ENCODE measurements at regions not wholly inside any gene's neighbourhood (a gene's known extent, or its start where the extent isn't known, plus 50 kb on each side); places are given as distances from the start of the nearest gene placed in this dataset.

DNA sequence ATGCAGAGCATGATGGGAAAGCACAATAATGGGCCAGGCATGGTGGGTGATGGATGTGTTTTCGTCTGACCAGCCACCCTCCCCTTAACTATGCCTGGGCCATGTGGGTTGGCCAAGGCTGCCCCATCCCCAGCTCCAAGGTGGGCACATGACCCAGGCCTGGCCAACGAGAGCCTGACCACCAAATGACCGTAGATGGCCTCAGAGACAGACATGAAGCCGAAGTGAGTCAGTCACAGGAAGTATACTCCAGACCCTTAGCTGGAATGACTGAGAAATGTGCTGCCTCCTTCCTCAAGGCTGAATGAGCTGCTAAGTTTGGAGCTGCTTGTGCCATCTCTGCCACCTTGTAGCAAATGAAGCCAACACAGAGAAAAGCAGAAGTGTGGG is 233.6 kb downstream of the BCL11B start:
- no peaks in the 10 kb centered on the region for H3K27me3 Mint-ChIP-seq
- peaks cover 6% of the 10 kb centered on the region for H3K9me3 Mint-ChIP-seq
- no peak overlapping the region for H3K4me3 Mint-ChIP-seq
- ChIA-PET POLR2A (no interaction called here), CTCF (no interaction called here)
- DNase-seq (no peak), ATAC-seq (ENCODE audit: low read depth) (no peak)
- H3K4me1 Mint-ChIP-seq: no peaks in the 10 kb centered on the region
- H3K36me3 Mint-ChIP-seq (ENCODE audit: low read depth): no peaks in the 10 kb centered on the region
- no peak overlapping the region for H3K27ac Mint-ChIP-seq
- TF ChIP-seq CTCF (IDR thresholded peaks at IDR 0.05): no peak
- intact Hi-C loops (cut with micrococcal nuclease): no loop called here

- CTCF ChIA-PET: no interaction called here
These were observed 232.5 kb downstream of the BCL11B start for GRCh38 chr14:99039331-99040041.

DNA sequence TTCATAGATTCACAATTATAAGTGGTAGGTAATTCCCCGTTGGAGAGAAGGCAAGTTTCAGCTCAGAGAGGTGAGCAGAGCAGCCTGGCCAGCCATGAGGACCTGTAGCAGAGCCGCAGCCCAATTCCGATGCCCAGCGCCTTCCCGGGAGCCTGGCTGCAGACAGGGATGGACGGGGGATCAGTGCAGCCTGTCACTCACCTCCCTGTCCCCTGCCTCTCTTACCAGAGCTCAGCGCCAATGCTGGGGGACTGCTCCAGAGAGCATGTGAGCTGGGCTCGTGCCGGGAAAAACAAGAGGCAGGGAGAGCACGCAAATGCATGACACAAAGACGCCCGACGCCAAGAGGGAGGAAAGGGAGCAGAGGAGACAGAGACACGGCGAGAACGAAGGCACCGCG is 231.9 kb downstream of the BCL11B start:
- no peak for TF ChIP-seq CTCF (IDR thresholded peaks at IDR 0.05)
- no peak for DNase-seq
- Mint-ChIP-seq H3K4me1 (no peaks in the 10 kb centered on the region), H3K4me3 (no peak overlapping the region), H3K27me3 (no peaks in the 10 kb centered on the region), H3K27ac (no peak overlapping the region), H3K9me3 (peaks cover 9% of the 10 kb centered on the region), H3K36me3 (ENCODE audit: low read depth) (no peaks in the 10 kb centered on the region)
- intact Hi-C loops (cut with micrococcal nuclease): no loop called here
- no peak for ATAC-seq (ENCODE audit: low read depth)
- ChIA-PET CTCF (no interaction called here), POLR2A (no interaction called here)

More at GRCh38 chr14:99039331-99040041, 232.5 kb downstream of the BCL11B start:
- no peaks in the 10 kb centered on the region for H3K36me3 Mint-ChIP-seq (ENCODE audit: low read depth)
- TF ChIP-seq CTCF (IDR thresholded peaks at IDR 0.05): no peak
- intact Hi-C loops (cut with micrococcal nuclease): no loop called here
- DNase-seq (no peak), ATAC-seq (ENCODE audit: low read depth) (no peak)
- no peaks in the 10 kb centered on the region for H3K4me1 Mint-ChIP-seq
- no peak overlapping the region for H3K4me3 Mint-ChIP-seq
- POLR2A ChIA-PET: no interaction called here
- no peaks in the 10 kb centered on the region for H3K27me3 Mint-ChIP-seq
- H3K27ac Mint-ChIP-seq: no peak overlapping the region
- H3K9me3 Mint-ChIP-seq: peaks cover 9% of the 10 kb centered on the region

DNA sequence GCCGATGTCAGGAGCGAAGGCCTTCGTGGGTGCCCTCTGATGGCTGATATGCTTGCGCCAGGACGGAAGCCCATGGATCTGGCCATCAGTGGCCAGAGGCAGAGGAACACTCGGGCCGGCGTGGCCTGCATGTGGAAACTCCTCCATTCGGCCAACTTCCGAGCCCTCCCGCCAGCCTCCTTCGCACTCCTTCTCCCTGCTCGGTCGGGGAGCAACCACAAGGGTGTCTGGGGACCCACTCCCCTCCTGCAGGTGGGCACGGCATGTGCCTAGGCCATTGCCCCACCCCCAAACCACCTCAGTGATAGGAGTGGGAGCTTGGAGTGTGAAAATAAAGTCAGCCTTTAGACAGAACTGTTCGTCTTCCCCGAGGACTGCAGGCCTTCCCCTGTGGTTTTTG is 231.3 kb downstream of the BCL11B start:
- no peak overlapping the region for H3K4me3 Mint-ChIP-seq
- TF ChIP-seq CTCF (IDR thresholded peaks at IDR 0.05): no peak
- H3K9me3 Mint-ChIP-seq: peaks cover 9% of the 10 kb centered on the region
- no peak overlapping the region for H3K27ac Mint-ChIP-seq
- H3K27me3 Mint-ChIP-seq: no peaks in the 10 kb centered on the region
- ATAC-seq (ENCODE audit: low read depth) (no peak), DNase-seq (no peak)
- no peaks in the 10 kb centered on the region for H3K36me3 Mint-ChIP-seq (ENCODE audit: low read depth)
- intact Hi-C loops (cut with micrococcal nuclease): no loop called here
- POLR2A ChIA-PET: no interaction called here
- H3K4me1 Mint-ChIP-seq: no peaks in the 10 kb centered on the region
- CTCF ChIA-PET: no interaction called here

GRCh38 chr14:99041141-99041819 is 230.7 kb downstream of the BCL11B start:
- no peaks in the 10 kb centered on the region for H3K4me1 Mint-ChIP-seq
- H3K27me3 Mint-ChIP-seq: no peaks in the 10 kb centered on the region
- no peak overlapping the region for H3K27ac Mint-ChIP-seq
- DNase-seq (no peak), ATAC-seq (ENCODE audit: low read depth) (no peak)
- intact Hi-C loops (cut with micrococcal nuclease): no loop called here
- peaks cover 9% of the 10 kb centered on the region for H3K9me3 Mint-ChIP-seq
- no peak for TF ChIP-seq CTCF (IDR thresholded peaks at IDR 0.05)
- CTCF ChIA-PET: no interaction called here
- H3K36me3 Mint-ChIP-seq (ENCODE audit: low read depth): no peaks in the 10 kb centered on the region
- POLR2A ChIA-PET: no interaction called here
- H3K4me3 Mint-ChIP-seq: no peak overlapping the region

Data from activated B cell treated with CpG ODN at 0.5 μM for 24 hours (primary cell).